Ramos (cell line): ENCODE measurements at regions not wholly inside any gene's neighbourhood (a gene's known extent, or its start where the extent isn't known, plus 50 kb on each side); places are given as distances from the start of the nearest gene placed in this dataset.

Experiments
- in situ Hi-C: fragments of 300-500 bp; cut with MboI; formaldehyde crosslinking; loops from one replicate; pipeline ENCODE4 v1.14.3; 2022; ENCODE audit warnings: low sequenced_read_pairs; ENCODE audit not compliant: unreplicated experiment

DNA sequence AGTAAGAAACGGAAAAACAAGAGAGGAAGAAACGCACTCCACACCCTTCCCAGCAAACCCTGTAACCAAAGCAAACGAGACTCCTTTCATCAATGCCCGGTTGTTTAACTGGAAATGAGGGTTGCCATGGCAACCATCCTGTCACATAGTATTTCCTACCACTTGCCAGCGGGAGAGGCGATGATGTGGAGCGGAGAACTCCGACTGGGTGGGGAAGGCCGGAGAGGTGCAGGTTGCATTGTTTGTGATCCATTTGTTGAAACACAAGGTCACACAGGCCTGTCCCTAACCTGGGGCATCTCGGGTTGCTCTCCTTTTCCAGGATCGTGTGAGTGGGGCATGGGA lies 609.9 kb downstream of the BUD13 start:
- in situ Hi-C loops: no loop called here

DNA sequence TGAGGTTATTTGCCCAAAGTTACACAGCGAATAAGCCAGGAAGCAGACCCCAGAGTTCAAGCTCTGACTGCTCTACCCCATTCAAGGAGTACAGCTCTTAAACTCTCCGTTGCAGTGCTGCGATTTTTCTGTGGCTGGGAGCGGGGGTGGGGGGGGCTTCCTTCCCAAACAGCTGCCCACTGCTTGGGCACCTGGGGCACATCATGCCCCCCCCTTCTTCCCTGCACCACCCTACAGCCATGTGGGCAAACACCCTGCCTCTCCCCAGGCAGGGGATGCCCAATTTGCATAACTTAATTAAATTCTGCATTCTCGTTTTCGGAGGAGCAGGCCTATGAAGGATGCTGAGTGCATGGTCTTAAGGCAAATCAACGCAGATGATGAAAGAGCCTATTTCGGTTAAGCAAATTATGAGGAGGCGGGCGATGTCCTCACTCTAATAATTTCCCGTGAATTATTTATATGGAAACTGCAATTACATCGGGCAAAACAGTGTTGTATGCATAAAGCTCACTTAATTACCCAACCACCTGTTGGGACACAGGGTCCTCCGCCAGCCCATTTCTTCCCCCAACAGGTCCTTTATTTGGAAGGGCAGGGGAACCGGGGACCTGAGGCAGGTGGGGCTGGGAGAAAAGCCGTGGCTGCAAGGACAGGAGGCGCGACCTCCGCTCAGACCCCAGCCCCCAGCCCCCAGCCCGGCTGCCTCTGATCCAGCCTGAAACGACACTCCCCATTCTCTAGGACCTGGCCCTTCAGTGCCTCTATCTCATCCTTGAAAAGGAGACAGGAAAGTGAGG lies 610.5 kb downstream of the BUD13 start:
- in situ Hi-C loops: no loop called here

DNA sequence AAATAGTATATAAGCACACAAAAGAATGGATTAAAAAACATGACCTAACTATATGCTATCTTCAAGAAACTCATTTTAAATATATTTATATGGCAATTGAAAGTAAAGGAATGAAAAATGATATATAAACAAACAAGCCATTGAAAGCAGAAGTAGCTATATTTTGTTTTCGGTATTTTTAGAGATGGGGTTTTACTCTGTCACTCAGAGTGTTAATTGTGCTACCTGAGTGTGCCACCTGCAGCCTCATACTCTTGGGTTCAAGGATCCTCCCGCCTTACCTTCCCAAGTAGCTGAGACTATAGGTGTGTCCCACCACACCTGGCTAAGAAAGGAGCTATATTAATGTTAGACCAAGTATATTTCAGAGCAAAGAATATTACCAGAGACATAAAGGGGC lies 624.1 kb downstream of the BUD13 start:
- in situ Hi-C loops: no loop called here

DNA sequence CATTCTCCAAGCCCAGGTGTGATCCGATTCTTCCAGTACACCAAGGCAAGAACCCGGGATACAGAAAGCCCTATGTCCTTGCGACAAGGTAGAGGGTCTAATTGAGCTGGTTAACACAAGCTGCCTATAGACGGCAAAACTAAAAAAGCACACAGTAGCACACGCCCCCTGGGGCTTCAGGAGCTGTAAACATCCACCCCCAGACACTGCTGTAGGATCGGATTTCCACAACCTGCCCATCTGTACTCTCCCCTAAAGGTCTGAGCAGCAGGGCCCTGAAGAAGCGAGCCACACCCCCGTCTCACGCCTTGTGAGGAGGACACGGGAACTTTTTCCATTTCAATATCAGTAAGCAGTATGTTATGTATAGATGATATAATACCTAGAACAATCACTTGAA lies 624.7 kb downstream of the BUD13 start:
- in situ Hi-C loops: no loop called here

DNA sequence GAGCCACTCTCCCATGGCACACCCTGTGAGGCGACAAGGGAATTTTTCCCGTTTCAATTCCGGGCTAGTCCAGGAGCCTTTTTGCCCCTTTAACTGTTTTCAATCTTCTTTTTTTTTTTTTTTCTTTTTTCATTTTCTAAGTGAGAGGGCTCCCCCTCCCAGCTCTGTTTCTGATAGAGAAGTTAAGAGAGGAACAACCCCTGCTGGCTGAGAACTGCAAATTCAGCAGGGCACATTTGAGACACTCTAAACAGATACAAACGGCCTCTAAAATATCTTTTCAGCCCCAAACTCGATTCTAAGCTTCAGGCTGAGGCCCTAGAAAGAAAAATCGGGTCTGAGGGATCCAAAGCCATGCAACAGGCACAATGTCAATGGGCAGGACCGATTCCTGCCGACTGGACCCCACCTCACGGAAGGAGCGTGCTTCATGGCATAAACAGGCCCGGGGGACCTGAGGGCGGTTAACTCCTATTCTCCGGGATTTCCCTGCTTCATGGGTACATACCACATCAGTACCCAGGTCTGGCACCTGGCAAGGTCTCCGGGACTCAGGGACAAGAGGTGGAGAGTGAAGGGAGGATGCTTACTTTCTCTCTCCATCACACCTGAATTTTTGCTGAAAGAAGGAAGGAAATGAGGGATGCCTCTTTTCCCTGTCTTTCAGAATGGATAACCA lies 627.5 kb downstream of the BUD13 start:
- in situ Hi-C loops: no loop called here

DNA sequence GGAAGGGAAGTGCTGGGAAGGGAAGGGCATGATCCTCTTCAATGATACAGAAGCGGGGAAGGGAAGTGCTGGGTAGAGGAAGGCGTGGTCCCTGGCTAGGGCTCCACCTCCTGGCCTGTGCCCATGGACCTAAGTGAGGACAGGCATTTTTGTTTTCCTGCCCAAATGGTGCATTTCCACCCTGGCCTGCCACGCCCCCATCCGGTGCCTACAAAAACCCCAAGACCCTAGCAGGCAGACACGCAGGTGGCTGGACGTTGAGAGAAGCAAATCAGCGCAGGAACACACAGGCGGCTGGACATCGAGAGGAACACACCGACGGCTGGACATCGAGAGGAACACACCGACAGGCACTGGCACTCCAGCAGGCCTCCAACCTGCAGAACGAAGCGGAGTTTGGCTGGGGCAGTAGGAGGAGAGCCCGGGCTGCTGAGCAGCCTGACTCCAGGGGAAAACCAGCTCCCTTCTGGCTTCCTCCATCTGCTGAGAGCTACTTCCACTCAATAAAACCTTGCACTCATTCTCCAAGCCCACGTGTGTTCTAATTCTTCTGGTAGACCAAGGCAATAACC lies 628.3 kb downstream of the BUD13 start:
- in situ Hi-C loops: no loop called here

DNA sequence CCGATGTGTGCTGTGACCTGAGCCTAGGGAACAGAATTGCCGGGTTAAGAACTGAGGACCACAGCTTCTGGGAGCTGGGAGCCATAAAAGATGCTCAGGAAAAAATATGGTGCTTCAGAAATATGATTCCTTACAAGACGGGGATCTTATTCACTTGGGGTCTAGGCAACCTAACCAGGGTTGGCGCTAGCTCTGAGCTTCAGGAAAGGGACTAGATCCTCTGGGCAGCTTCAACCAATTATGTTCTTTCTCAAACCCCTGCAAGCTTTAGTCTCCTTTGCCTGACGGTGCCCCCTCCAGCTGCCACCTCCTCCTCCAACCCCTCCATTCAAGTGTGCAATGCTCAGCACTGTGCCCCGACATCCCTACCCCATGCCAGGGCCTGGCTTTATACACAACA lies 634.1 kb upstream of the CADM1 start:
- in situ Hi-C loops: no loop called here

DNA sequence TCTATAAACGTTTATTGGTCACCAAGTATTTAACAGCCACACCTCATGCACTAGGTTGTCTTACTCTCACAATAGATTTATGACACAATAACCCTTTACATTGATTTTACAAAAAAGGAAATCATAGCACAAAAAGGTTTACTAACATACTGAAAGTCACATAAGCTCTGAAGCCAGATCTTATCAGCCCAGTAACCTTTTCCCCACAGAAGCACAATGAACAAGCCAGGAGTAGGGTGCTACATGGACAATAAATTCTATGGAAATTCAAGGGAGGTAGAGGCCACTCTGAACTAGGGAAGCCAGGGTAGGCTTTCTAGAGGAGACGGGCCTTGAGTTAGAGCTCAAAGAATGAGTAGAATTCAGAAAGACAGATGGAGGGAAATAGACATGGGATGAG lies 633.5 kb upstream of the CADM1 start:
- in situ Hi-C loops: no loop called here

DNA sequence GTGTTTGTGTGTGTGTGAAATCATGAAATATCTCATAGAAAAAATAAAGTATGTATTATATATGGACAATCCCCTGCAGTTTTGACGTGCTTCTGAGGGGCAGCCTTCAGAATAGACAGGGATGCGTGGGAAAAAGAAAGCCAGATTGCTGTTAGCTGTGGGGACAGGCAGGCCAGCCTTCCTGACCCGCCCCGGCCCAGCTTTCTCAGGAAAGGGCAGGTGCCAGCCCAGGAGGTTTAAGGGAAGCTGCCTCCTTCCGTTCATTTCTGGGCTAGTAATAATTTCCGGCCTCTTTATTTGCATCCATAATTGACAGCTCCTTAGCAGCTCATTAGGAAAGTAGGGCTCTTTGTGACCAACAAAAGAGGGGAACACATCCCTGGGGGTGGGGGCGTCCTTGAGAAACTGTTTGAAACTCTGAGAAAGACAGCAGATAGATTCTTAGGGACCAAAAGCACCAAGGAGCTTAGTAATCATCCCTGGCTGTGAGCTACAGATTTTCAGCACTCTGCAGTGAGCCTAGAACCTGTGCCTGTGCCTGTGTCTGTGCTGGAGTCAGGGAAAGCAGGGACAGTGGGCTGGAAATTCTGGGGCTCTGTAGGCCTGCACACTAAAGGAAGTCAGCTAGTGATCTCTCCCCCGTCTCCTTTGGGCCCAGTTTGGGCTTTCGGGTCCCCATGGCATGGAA lies 632.9 kb upstream of the CADM1 start:
- in situ Hi-C loops: no loop called here

DNA sequence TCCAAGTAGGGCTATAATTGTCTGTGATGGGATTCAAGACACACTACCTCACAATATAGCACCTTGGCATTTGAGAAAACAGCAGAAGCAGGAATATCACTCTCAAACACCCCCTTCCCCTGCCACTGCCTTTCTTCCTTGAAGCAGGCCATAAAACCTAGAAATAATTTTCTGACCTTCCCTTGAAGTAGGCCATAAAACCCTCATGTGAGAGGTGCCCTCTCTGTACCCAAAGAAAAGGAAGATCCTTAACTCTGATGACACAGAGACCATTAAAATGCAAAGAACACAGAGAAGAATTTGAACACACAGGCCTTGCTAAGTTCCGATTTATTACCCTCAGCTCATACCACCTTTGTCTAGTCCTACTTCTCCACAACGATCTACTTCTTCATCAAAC lies 631.7 kb upstream of the CADM1 start:
- in situ Hi-C loops: no loop called here

DNA sequence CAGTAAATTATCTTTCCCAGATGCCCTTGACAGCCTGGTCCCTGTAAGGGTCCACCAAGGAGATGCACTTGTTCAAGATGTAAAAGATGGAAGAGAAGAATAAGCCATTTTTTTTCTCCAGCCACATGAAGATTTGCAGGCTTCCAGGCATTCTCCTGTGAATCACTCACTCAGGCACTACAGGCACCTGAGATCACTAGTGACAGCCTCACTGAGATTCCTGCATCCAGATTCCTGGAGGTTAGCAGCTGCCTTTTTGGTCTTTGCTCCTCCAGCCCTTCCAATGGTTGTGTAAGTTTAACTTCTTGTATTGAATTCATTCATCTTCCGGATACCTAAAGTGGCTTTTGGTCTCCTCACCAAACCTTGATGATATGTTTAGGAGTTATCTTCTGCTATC lies 630.2 kb upstream of the CADM1 start:
- in situ Hi-C loops: no loop called here

DNA sequence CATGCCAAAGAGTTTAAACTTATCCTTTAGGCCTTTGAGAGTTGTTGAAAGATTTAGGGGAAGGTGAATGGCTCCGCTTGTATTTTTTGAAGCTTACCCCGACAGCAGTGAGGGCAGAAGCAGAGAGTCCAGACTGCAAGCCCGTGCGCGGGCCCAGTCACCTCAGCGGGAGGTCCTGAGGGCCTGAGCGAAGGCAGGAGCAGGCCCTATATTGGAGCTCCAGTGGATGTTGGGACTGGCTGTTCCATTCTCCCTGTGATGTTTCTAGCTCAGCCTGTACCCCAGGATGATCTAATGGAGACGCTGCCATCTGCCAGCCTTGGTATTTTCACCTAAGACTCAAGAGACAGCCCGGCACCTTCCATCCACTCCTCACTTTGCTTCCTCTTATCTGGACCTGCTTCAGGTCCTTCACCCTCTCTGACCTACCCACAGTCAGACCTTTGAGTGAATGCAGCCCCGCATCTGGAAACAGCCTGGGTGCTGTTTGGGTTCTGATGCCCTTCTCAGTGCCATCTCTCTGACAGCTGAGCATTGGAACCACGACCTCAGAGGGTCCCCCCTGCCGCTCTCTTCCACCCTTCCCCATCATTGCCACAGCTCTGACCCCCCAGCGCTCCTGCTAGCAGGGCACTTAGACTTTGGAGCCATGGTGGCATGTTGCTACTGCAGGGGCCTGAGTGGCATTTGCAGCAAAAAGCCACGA lies 628.2 kb upstream of the CADM1 start:
- in situ Hi-C loops: no loop called here

DNA sequence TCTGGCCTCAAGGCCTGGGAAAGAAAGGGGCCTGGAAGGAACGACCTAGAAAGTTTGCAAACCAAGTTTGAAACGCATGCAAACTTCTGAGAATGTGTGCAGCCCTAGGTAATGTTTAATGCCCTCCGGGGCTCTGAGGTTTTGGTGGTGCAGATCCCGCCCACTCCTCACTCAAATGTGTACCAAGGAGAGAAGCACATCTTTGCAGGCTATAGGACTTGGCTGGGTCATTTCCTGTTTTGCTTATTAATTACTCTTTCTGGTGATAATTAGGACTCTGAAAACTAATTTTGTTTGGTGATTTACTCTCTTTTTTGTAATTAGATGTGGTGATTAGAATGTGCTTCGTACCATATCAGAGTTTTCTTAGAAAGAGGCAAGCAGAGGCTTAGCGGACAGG lies 625.9 kb upstream of the CADM1 start:
- in situ Hi-C loops: no loop called here

DNA sequence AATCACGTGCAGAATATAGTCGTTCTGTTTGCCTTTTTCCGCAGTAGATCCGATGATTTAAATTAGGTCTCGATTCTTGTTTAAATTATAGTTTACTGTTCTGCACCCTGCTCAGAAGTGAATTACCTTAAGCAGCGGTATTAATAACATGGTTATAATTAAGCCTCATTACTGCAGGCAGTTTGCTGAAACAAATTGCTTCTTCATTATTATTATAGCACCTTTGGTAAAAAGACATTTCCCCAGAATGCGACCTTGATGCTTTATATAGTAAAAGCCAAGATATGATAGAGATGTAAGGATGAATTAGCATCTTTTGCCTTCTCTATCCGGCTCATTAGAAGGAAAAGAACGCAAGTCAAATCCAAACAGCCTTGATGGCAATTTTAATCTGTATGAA lies 625.2 kb upstream of the CADM1 start:
- in situ Hi-C loops: no loop called here

DNA sequence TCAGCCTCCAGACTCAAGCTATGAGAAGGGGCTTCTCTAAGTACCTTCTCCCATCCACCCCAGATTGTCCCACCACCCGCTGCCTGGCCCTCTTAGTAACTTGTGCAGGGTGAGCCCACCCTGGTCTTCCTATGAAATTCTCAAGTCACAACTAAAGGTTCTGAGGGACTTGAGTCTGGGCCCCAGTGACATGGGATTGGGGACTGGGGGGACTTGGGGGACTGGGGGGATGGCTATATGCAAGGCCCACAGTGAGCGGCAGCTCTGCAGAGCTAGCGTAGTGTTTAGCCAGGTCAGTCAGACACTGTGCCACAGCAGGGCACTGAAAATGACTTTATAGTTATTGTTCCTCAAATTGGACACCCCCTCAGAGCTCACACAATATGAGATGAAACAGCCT lies 622.3 kb upstream of the CADM1 start:
- in situ Hi-C loops: no loop called here

DNA sequence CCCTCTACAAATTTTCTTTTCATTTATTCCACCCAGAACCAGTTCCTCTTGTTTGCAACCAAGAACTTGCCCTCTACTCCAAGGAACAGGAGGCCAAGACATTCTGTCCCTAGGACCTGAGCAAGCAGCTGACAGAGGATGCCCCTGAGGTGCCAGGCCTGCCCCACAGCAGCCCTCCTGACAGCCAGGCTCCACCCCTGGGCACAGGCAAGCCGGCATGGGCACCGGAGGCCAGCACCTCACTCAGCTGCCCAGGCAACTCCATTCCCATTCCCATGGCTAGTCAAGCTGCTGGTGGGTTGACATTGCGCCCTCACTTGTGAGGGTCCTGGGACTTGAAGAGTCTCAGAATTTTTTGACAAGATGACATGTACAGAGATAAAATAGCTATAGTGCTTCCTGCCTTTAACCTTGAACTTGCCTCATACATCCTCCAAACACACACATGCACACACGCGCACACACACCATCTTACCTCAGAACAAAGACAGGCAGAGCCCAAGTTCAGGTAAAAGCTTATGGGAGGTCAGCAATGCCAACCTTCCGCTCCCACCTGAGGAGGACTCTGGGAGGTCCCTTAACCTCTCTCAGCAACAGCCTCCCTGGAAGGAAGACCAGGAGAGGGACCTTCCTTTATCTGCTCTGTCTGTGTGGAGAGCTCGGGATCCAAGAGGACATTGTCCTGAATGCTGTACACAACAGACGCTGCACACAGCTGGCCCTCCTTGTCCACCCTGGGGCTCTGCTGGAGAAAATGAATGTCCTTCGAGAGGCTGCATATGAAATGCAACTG lies 620.9 kb upstream of the CADM1 start:
- in situ Hi-C loops: no loop called here

DNA sequence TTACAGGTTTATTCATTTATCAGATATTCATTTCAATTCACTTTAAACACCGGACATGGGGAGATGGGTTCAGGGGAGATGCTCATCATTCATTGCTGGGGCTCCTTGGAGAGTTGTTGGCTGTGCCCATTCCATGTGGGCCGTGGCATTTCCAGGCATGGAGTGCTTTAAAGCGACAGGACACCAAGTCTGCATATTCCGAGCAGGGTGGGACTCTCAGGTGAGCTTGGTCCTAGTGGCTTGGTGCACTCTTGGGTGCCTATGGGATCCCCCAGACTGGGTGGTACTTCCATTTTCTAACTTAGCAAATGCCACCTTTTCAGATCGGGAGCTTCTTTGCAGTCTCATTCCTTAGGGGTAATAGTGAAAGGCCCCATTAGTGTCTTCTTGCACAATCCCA lies 619.5 kb upstream of the CADM1 start:
- in situ Hi-C loops: no loop called here

DNA sequence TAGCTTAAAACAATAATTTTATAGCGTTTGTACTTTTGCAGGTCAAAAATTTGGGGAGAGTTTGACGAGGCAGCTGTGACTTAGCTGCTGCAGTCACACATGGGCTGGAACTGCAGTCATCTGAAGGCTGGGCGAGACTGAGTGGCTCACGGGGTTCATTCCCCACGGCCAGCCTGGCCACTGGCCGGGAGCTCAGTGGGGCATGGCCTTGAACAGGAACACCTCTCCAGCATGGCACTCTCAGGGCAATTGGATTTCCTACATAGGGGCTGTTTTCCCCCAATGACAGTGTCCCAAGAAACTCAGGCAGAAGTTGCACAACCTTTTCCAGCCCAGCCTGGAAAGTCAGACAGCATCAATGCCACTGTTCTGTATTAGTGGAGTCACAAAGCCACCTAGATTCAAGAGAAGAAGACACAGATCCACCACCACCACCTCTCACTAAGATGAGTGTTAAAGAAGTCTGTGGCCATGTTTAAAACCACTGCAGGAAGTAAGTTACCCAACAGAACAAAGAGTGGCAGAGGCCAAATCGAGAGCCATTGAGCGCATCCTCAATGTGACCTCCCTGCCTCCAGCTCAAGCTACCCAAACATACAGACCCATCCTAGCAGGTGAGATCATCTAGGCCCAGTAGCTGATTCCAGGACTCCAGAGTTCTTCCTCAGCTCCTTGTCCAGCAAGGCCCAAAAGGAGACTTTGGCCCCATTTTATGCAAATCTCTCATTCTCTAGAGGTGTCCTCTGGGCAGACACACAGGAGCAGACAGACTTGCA lies 618.7 kb upstream of the CADM1 start:
- in situ Hi-C loops: no loop called here

DNA sequence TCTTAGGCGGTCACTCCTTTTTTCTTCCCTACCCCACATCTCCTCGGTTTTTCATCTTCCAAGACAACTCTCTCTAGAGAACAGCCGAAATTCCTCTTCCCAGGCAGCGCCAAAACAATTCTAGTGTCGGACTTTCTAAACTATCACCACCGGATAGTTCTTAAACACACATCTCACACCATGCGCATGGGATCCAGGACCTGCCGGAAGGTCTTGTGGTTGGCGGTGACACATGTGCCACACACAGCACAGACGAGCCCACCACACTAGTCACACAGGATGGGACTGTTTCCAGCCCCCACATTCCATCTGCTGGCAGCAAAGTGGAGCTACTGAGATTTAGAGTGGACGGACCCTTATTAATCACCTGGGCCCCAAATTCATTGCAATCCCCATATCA lies 614.9 kb upstream of the CADM1 start:
- in situ Hi-C loops: no loop called here
